GM18508 (cell line): ENCODE measurements at regions not wholly inside any gene's neighbourhood (a gene's known extent, or its start where the extent isn't known, plus 50 kb on each side); places are given as distances from the start of the nearest gene placed in this dataset.
"Not testable (repeated sequence)": the region's sequence is repeated elsewhere in the genome, so short reads cannot be mapped to it uniquely, and the experiment has no call there.

Source experiments
- ATAC-seq: cut with Tn5 transposase; IDR thresholded peaks from one replicate; pipeline ENCODE4 v1.9.1; 2021; ENCODE audit warnings: moderate number of reproducible peaks; ENCODE audit not compliant: insufficient read depth, unreplicated experiment

DNA sequence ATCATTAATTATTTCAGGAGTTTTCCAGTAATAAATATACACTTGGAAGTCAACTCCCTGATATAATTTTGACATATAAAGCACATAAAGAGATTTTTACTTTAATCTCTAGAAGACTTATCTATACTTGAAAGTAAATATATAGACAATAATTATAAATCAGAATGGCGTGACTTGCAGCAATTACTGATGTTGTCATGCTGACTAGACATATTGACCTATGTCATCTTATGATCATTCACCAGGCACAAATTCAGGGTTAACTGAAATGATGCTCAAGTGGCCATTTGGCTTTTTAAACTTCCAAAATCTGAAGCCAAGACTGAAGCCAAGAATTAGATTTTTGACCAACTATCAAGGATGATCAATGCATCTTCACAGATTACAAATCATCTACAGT, 192.2 kb downstream of the MCHR2 start:
- no peak for ATAC-seq

DNA sequence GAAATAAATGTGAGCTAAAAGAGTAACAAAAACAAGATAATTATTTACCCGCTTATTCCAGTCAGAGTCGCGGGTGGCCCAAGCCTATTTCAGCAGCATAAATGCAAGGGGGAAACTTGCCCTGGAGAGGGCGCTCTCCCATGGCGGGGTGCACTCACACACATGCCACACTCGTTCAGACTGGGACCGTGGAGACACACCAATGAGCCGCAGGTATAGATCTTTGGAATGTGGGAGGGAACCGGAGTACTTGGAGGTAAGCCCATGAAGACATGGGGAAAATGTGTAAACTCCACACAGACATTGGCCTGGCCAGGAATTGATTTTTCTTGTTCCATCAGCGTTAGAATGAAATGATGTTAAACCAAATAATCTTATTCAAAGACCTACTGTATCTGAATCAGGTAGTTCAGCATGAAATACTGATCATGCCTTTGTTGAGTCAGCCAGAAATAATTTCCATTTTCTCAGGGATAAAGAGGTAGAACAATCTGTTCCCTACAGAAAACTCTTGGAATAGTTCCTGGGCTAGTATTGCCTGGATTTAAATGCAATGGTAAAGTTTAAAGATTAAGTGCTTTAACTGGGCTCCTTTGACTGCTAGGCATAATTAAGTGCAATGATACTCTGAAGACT, 191.5 kb downstream of the MCHR2 start:
- ATAC-seq = no peak

DNA sequence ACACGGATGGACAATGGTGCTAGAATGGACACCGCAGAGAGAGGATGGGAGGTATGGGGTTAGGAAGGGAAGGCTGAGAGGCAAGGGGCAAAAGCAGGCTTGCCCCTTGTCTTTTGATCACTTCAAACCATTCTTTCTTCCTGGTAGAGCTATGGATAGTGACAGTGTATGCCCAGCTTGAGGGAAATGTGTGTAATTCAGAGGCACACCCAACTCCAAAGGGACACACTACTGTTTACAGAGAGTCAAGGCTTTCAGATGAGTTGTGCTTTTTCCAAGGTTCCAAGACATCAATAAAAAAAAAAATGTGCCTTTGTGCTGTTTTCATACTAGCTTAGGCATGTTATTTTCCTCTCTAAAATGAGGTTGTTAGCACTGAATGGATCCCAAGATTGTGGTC, 185.0 kb downstream of the MCHR2 start:
- ATAC-seq = no peak

DNA sequence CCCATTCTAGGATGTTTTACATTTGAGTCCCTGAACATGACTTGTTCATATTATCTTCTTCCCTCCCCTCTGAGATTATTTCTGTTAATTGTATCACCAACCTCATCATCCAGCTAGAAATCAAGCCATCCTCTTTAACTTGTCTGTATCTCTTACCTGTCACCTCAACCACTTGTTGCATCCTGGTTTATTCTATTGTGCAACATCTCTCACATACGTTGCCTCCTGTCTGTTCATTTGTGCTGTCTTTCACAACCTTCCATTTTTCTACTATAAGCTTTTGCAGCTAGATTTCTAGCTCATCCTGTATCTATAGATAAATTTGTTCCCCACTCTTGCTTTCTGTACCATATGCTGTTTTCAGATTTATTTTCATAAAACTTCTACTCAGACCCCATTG, 183.7 kb downstream of the MCHR2 start:
- ATAC-seq = no peak

DNA sequence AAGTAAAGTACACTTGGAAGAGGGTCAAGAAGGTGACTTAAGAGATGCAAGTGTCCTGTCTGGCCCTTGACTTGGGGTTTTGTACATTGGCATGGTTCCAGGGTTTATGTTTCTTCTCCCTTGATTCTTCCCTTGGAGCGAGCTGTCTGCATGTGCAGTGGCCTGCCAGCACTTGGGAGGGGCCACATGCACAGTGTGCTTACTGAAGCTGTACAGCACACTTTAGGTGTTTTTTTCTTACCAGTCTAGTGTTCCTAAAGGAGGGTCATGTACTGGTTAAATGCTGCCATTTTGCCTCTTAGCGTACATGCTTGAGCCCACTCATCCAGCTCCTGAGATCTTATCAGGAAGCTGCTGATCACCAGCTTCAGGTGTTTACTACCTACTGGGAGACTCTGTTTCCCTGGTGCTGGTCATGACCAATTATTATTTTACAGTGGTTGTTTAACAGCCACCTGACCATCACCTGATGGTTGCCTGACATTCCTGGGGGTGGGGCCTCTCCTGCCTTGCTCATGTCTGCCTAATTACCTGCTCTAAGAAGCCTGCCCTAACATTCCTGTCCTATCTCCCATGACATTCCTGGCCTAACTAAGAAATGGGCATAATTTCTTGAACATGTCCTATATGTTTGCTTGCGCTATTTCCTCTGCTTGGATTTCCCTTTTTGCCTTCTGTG, 182.9 kb downstream of the MCHR2 start:
- ATAC-seq = no peak

DNA sequence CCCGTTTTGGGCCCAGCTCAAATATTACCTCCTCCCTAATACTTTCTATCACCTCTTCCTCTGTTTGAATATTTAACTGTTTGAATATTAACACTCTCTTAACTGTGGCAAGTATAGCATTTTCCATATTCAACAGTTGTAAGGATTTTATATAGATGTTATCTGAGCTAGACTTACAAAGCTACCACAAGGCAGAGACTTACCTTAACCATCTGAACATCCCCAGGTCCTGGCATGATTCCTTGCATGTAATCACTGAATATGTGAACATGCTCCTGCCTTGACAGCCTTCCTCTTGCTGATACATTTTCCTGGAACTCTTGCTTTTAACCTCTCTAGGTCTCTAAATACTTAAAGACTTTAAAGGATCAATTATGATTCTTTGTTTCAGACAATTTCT, 182.4 kb downstream of the MCHR2 start:
- ATAC-seq = no peak

DNA sequence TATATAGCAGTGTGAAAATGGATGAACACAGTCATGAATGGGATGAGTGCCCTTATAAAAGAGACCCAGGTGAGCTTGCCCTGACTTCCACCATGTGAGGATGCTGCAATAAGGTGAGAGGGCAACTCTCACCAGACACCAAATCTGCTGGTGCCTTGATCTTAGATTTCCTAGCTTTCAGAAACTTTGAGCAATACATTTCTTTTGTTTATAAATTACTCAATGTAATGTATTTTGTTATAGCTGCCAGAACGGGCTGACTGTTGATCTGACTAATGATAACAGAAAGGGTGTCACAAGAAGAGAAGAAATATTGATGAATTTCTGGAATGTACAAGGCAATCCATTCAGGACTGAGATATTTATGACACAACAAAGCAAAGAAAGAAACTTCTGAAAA, 180.5 kb downstream of the MCHR2 start:
- no peak for ATAC-seq

DNA sequence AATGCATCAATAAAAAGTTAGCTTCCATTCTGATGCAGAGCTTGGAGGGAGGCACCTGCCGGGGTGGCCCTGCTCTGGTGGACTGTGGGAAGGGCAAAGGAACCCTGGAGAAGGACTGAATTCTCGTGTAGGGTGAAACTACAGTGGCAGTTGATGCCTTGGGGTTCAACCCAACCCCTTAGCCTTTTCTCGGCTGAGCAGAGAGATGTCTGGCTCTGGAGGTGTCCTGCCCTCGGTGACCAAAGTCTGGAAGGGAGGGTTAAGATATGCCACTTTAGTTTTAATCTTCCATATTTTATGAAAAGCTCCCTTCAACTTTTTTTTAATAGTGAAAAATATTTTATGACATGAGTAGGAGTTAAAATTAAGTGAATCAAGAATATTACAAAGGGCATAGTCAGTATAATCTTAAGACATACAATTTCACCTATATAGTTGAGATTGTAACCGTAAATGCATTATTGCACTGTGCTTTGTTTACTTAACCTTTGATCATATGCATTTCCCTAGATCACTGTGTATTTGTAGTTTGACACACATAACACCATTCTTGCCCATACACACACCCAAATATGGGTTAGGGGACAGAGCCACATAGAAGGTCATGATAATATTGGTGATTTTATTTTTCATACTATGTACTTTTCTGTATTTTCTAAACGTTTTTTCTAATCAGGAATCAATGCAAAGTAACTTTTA, 179.6 kb downstream of the MCHR2 start:
- no peak for ATAC-seq

DNA sequence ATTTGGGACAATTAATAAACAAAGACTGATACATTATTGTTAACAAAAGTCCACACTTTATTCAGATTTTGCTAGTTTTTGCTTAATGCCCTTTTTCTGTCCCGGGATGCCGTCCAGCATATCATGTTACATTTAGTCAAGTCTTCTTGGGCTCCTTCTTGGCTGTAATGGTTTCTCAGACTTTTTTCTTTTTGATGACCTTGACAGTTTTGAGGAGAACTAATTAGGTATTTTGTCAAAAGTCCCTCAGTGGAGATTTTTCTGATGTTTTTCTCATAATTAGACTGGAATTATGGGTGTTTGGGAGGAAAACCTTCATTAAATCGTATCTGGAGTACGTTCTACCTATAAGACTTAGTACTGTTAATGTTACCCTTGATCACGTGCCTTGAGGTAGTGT, 177.2 kb downstream of the MCHR2 start:
- ATAC-seq = no peak

DNA sequence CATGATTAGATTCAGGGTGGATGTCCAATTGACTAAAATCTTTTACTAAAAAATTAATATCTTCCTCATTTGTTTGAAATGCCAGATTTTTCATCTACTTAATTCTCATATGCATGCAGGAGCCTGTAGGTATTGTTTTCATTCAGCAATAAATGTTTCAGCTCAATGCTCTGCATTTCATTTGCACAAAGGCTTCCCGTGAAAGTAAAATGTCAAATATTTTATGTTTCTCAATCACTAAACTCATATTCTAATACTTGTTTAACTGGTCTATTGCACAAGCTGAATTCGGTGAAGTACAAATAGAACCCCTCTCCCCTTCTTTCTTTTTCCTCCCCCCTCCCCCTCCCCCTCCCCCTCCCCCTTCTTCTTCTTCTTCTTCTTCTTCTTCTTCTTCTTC, 175.9 kb downstream of the MCHR2 start:
- ATAC-seq = no peak

DNA sequence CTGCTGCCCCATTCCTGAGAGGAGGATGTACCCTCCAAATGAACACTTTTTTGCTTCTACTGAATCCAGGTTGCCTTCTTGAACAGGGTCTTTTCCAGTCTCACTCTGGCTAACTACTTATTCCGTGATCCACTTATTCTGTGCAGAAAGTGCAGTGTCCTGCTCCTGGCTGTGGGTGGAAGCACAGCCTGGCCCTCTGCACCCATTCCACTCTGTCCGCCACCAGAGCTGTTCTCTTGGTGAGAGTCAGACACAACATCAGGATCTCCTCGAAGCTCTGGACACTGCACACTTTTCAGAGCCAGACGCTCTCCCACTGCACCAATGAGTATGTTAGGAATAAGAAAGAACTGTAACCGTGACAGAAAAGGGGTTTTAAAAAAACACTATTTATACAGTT, 174.2 kb downstream of the MCHR2 start:
- no peak for ATAC-seq

DNA sequence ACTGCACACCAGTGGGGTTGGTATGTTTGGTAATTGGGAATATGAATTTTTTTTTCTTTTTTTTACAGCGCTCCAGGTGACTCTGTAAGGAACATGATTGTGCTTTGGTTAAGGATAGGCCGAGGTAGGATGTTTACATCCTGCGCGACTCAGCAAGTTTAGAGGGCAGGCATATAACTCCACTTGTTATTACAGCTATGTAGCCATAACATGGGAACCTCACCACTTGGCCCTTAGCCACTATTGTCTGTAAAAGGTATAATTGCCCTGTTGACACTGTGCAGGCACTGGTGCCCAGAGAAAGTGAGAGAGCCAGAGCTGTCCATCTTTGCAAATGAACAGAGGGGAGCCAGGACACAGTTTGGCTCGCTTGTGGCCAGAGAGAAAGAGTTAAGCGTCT, 172.9 kb downstream of the MCHR2 start:
- ATAC-seq = no peak

DNA sequence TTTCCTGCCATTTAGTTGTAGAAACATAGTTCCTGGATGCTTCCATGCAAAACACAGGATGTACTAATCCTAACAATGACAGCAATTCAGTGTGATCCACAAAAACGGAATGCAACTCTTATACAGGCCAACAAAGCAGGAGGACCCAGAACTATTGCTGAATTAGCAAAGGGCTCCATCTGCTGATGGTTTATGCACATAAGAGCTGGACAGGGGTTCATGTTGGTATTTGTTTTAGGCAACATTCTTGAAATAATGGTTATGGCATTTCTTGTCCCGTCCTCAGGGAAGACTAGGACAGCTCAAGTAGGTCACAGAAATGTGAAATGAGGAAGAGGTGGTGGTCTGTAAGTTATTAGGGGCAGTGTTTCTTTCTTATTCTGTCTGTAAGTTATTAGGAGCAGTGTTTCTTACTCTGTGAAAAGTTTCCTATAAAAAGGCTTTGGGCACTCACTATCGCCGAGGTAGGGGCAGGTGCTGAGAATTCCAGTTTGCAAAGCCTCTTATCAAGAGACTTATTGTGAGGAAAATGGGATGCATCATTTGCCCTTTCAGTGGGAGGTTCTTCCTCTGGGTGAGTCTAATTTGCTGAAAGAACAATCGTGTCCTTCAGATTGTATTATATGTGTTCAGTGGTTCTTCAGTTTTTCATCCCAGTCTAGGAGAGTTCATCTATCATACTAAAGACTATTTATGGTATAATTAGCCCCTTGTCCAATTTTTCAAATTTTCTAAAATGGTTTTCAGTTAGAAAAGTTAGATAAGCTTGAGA, 171.1 kb downstream of the MCHR2 start:
- ATAC-seq = peak; percentile 63

DNA sequence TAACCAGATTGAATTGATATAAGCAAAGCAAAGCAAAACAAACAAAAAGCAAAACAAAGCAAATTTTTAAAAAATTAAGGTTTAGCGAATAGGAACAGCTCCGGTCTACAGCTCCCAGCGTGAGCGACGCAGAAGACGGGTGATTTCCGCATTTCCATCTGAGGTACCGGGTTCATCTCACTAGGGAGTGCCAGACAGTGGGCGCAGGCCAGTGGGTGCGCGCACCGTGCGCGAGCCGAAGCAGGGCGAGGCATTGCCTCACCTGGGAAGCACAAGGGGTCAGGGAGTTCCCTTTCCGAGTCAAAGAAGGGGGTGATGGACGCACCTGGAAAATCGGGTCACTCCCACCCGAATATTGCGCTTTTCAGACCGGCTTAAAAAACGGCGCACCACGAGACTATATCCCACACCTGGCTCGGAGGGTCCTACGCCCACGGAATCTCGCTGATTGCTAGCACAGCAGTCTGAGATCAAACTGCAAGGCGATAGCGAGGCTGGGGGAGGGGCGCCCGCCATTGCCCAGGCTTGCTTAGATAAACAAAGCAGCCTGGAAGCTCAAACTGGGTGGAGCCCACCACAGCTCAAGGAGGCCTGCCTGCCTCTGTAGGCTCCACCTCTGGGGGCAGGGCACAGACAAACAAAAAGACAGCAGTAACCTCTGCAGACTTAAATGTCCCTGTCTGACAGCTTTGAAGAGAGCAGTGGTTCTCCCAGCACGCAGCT, 170.3 kb downstream of the MCHR2 start:
- ATAC-seq = not testable (repeated sequence)

DNA sequence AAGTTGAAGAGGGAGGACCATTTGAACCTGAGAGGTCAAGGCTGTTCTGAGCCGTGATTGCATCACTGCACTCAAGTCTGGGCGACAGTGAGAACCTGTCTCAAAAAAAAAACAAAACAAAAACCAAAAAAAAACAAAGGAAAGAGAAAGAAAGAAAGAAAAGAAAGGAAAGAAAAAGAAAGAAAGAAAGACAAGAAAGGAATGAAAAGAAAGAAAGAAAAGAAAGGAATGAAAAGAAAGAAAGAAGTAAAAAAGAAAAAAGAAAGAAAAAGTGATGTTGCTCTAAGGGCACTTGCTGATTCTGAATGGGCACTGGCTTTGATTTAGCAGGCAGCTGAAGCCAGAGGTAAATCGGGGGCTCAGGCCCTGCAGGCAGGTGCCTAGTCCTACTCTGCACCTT, 161.0 kb downstream of the MCHR2 start:
- ATAC-seq = no peak

DNA sequence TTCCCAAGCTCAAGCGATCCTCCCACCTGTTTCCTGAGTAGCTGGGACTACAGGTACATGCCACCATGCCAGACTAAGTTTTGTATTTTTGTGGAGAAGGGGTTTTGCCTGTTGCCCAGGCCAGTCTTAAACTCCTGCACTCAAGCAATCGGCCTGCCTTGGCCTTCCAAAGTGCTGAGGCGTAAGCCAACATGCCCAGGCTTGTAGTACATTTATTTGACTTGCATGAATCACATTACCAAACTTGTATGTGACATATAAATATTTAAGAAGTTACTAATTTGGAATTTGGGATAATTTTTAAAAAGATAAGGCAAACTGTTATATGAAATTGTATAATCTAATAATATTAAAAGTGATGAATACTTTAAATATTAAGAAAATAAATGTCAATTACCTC, 157.6 kb downstream of the MCHR2 start:
- no peak for ATAC-seq

DNA sequence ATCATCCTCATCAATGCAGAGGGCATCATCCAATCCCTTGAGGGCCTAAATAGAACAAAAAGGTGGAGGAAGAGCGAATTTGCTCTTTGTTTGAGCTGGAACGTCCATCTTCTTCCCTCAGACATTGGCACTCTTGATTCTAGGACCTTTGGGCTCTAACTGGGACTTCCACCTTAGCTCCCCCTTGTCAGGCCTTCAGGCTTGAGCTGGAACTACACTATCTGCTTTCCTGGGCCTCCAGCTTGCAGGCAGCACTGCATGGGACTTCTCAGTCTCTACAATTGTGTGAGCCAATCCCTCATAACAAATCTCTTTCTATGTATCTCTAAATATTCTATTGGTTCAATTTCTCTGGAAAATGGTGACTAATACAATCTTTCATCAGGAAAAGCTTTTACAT, 155.4 kb downstream of the MCHR2 start:
- no peak for ATAC-seq

DNA sequence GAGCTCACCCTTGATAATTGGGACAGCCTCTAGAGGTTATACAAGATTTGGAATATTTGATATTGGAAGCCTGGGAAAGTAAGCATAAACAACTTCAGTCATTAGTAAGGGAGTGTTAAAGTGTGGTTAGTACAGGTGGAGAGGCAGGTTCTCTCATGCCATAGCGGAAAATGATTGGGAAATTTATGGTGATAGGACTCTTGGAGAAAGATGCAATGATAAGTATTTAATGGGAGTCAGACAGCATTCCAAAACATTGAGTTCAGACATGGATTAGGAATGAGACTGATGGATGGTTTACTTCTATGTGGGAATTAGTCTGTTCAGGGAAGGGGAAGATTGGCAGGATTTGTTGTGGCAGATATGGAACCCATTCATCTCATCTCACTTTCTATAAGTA, 152.7 kb downstream of the MCHR2 start:
- ATAC-seq = no peak

DNA sequence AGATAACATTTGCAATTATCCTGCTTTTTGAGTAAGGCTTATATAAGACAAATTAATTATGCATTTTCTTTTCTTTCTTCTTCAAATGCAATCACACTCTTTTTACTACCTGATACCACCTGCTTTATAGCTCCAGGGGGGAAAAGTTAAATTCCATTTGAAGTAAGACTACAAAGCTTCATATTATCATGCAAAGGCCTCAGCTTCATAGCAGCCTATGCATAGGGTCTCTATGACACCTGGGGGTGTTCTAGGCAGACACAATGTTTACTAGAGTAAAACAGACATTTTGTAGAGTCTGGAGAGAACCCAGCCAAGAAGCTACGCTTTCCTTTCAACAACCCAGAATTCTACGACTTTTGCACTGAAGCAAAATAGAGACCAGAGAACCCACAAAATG, 148.0 kb downstream of the MCHR2 start:
- no peak for ATAC-seq

DNA sequence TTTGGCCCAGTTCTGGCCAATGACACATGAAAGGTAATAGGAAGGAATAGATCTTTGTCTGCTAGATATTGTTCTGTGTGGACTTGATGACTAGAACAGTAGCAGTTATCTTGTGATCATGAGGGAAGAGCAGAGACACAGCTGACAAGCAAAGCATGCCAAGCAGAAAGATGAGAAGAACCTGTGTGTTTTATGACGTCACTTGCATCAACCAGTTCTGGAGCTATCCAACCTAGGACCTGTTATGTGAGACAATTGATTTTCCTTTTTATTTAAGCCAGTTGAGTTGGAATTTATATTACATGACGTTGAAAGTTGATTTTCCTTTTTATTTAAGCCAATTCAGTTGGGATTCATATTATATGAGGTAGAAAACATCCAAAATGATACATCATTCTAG, 143.2 kb downstream of the MCHR2 start:
- no peak for ATAC-seq
